Keratinocyte (primary cell): ENCODE measurements at regions not wholly inside any gene's neighbourhood (a gene's known extent, or its start where the extent isn't known, plus 50 kb on each side); places are given as distances from the start of the nearest gene placed in this dataset.

Experiments
- EZH2 ChIP-seq: IDR thresholded peaks from one replicate; pipeline ENCODE4 v1.6.1; 2012; ENCODE audit warnings: inconsistent platforms, mild to moderate bottlenecking, low read length, moderate library complexity
- TF ChIP-seq, protein P1 (sequence below), 3 experiments: IDR thresholded peaks in 1 of 3; conservative IDR thresholded peaks in 1 of 3; optimal IDR thresholded peaks in 1 of 3; 2 replicates in 2 of 3; 3 replicates in 1 of 3; pipeline versions ENCODE3 to v1.5.1; 2011; ENCODE audit warnings: low read length in 3 of 3, mild to moderate bottlenecking in 3 of 3, moderate library complexity in 2 of 3, control low read depth in 1 of 3, inconsistent platforms in 1 of 3; ENCODE audit not compliant: insufficient read depth in 2 of 3; ENCODE audit errors: extremely low read depth in 1 of 3

DNA sequence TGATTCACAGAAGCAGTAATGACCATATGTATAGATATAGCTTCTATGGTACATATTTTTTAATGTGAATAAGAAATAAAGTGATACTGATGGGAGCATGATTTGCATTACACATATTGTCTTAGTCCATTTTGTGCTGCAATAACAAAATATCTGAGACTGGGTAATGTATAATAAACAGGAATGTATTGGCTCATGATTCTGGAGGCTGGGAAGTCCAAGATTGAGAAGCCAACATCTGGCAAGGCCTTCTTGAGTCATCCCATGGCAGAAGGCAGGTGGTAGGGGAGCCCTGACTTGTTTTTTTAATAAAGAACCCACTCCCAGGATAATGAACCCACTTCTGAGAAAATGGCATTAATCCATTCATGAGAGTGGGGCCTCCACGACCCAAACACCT is 185.6 kb upstream of the RREB1 start:
- TF ChIP-seq, protein P1, sequence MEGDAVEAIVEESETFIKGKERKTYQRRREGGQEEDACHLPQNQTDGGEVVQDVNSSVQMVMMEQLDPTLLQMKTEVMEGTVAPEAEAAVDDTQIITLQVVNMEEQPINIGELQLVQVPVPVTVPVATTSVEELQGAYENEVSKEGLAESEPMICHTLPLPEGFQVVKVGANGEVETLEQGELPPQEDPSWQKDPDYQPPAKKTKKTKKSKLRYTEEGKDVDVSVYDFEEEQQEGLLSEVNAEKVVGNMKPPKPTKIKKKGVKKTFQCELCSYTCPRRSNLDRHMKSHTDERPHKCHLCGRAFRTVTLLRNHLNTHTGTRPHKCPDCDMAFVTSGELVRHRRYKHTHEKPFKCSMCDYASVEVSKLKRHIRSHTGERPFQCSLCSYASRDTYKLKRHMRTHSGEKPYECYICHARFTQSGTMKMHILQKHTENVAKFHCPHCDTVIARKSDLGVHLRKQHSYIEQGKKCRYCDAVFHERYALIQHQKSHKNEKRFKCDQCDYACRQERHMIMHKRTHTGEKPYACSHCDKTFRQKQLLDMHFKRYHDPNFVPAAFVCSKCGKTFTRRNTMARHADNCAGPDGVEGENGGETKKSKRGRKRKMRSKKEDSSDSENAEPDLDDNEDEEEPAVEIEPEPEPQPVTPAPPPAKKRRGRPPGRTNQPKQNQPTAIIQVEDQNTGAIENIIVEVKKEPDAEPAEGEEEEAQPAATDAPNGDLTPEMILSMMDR (optimal IDR thresholded peaks at IDR 0.05 in 1 of 3, IDR thresholded peaks at IDR 0.05 in 1 of 3, conservative IDR thresholded peaks at IDR 0.05 in 1 of 3; ENCODE audit: extremely low read depth in 1 of 3, insufficient read depth in 2 of 3, low read length in 3 of 3) = no peak
- no peak for TF ChIP-seq EZH2
